ENCODE measurements at regions not wholly inside any gene's neighbourhood (a gene's known extent, or its start where the extent isn't known, plus 50 kb on each side); places are given as distances from the start of the nearest gene placed in this dataset.

DNA sequence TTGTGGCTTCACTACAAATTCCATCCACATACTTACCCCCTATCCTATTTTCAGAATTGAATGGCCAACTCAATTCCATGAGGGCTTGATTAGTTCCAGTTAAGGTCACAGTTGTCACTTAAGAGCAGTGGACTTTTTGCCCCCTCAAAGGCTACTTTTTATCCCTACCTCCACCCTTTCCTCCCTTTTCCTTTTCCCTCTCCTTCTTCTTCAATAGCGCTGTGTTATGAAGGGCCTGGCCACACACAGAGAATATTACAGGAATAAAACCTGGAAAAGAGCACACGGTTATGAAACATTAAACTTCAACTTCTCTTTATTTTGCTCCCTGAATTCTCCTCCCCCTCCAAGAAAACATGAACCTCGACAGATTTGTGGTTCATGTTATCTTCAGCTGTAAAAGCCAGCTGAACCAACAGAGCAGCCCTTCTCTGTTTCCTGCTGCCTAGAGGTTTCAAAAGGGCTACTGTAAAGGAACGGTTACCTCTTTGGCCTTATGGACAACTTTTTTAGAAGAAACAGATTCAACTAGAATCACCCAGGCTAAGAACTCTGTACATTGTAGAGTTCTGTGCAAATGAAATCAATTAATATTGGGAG, 87.0 kb upstream of the RPL34 start:
- no peak for ATAC-seq

DNA sequence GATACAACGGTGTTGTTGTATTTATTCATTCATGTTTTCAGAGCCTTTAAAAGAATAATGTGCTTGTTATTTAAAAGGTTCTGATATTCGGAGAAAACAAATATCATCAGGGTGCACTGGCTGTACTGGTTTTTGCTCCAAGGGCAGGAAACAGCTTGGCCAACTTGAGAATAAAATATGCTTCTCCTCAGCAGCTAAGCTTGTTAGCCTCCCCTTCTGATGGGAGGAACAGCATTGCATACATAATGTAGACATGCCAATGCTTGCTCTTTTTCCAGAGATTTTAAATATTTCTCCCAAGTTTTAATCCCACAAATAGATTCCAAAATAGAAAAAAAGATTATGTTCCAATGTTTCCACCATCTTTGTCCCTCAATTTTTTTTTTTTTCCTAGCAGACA, 87.6 kb upstream of the RPL34 start:
- Mint-ChIP-seq H3K27ac (no peak overlapping the region), H3K4me3 (no peak overlapping the region), H3K9me3 (no peaks in the 10 kb centered on the region), H3K27me3 (peaks cover 34% of the 10 kb centered on the region), H3K4me1 (peaks cover 8% of the 10 kb centered on the region), H3K36me3 (no peaks in the 10 kb centered on the region)
- no peak for ATAC-seq

More for the DNA sequence above, 87.0 kb upstream of the RPL34 start:
- no peaks in the 10 kb centered on the region for H3K36me3 Mint-ChIP-seq
- H3K4me1 Mint-ChIP-seq = peaks cover 2% of the 10 kb centered on the region
- H3K27me3 Mint-ChIP-seq = peaks cover 28% of the 10 kb centered on the region
- no peak overlapping the region for H3K4me3 Mint-ChIP-seq
- no peak overlapping the region for H3K27ac Mint-ChIP-seq
- no peaks in the 10 kb centered on the region for H3K9me3 Mint-ChIP-seq

DNA sequence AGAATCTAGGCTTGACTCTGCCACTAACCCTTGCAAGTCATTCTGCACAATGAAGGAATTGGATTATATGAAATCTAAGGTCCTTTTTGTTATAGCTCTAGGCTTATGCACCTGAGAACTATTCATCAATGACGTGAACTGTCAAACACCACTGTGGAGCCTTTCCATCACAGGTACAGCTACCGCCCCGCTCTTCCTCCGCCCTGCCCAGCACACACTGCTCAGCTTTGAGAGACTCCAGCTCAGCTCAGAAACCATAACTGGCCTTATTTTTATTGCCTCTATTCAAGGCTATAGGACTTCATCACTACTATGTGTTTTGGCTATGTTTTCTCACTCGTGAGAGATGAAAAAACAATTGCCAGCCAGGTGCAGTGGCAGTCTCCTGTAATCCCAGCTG, 88.2 kb upstream of the RPL34 start:
- Mint-ChIP-seq H3K4me1 (peaks cover 8% of the 10 kb centered on the region), H3K36me3 (no peaks in the 10 kb centered on the region), H3K9me3 (no peaks in the 10 kb centered on the region), H3K4me3 (no peak overlapping the region), H3K27ac (no peak overlapping the region), H3K27me3 (peaks cover 34% of the 10 kb centered on the region)
- no peak for ATAC-seq

DNA sequence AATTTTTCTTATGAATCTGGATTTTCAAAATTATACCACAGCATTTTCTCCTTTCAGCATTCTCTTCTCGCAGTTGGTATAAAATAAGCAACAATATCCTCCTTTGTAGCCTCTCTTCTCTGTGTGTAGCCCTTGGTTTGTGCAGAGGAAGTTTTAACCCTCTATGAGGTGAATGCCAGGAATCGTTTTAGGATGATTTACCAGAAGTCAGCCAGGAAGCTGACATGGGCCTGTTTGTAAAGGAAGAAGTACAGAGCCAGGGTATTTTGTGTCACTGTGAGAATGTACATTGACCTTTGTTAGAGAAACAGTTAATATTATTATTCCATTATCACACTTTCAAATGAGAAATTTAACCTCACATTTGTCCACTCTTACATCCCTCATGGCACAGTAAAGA, 88.9 kb upstream of the RPL34 start:
- Mint-ChIP-seq H3K36me3 (no peaks in the 10 kb centered on the region), H3K27ac (no peak overlapping the region), H3K4me3 (no peak overlapping the region), H3K27me3 (peaks cover 34% of the 10 kb centered on the region), H3K9me3 (no peaks in the 10 kb centered on the region), H3K4me1 (peaks cover 8% of the 10 kb centered on the region)
- ATAC-seq = no peak

DNA sequence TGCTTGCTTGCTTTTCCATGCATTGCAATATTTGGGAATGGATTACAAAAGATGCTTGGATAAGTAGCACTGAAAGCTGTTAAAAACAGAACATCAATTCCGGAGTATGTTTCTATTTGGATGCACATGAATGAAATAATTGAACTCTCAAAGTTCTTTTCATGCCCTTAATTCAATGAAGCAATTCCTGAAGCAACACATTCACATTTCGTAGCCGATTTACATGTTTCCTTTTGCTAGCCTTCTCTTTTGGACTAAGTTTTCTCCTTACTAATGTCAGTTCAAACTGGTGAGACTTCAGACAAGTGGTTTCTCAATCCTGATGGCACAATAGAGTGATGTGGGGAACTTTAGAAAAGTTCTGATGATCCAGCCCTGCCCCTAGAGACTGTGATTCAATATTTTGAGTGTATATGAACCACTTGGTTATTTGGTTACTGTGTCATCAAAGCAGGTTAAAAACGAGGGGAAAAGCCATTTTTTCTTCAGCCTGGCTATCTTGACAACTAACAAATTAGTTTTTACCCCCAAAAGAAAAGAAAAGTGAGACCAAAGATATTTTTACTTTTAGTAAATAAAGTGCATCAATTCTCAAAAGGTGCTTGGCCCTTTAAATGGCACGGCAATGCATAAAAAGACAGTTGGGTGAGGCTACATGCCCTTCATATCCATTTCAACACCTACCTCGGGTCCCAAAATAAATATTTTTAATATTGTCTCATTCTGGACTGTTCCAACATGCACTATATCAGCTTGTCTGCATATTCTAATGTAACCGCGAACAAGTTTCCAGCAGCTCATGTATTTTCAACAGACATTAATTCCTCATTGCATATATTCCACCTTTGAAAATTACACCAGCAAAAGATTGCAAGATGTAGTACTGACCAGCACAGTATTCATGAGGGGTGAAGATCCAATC, 90.1 kb upstream of the RPL34 start:
- Mint-ChIP-seq H3K4me1 (peaks cover 8% of the 10 kb centered on the region), H3K9me3 (peaks cover under 1% of the 10 kb centered on the region), H3K27ac (no peak overlapping the region), H3K36me3 (no peaks in the 10 kb centered on the region), H3K27me3 (peaks cover 34% of the 10 kb centered on the region), H3K4me3 (no peak overlapping the region)
- ATAC-seq = no peak

DNA sequence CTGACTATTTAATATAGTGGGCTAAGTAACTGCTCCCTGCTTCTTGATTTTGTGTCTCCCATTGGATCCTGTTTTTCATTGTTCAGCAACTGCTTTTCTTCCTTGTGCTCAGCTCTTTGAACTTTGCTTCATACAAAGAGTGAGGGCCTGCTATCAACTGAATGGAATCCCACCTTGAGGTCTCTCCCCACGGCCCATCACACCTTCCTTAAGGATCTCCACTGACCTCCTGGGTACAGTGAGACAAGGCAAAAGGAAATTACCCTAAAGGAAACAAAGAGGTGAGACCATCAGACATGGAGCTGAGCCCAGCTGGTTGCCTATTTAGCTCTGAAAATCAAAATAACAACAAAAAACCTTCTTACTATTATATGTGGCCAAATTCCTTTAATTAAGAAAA, 91.3 kb upstream of the RPL34 start:
- Mint-ChIP-seq H3K27ac (no peak overlapping the region), H3K9me3 (peaks cover 4% of the 10 kb centered on the region), H3K27me3 (peaks cover 34% of the 10 kb centered on the region), H3K36me3 (no peaks in the 10 kb centered on the region), H3K4me1 (peaks cover 8% of the 10 kb centered on the region), H3K4me3 (no peak overlapping the region)
- ATAC-seq = no peak

DNA sequence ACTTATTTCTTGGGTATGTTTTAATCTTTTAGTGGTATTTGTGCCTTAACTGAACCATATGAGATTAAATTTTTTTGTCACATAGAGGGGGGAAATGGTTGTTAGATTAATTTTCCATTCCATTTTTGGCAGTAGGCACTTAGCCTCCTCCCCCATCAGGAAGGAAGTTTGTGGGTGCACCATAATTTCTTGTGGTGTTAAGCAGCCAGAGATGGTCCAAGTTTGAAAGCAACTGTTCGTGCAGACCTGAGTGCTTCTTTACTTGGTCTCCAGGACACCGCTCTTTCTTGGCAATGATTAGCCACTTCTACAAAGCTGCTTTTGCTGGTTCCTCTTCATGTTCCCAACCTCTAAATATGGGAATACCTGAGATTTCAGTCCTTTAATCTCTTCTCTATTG, 92.7 kb upstream of the RPL34 start:
- Mint-ChIP-seq H3K36me3 (no peaks in the 10 kb centered on the region), H3K27me3 (peaks cover 23% of the 10 kb centered on the region), H3K4me1 (peaks cover 8% of the 10 kb centered on the region), H3K27ac (no peak overlapping the region), H3K9me3 (peaks cover 4% of the 10 kb centered on the region), H3K4me3 (no peak overlapping the region)
- ATAC-seq = no peak

DNA sequence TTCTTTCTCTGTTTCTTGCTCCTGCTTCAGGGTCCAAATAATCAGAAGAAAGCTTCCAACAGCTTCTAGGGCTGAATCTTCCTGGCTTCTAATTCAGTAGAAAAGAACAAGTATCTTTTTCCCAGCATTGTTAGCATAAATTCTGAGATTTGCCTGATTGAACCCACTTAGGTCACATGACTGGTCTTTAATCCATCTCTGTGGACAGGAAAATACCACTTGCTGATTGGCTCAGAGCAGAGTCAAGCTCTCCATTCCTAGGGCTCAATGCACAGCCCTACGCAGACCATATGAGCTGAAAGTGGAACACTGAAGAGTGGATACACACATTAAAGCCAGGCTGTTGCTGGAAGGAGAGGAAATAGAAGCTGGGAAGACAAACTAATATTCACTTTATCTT, 99.6 kb upstream of the RPL34 start:
- no peak overlapping the region for H3K4me3 Mint-ChIP-seq
- no peaks in the 10 kb centered on the region for H3K4me1 Mint-ChIP-seq
- peaks cover 4% of the 10 kb centered on the region for H3K9me3 Mint-ChIP-seq
- H3K36me3 Mint-ChIP-seq = no peaks in the 10 kb centered on the region
- no peak overlapping the region for H3K27ac Mint-ChIP-seq
- ATAC-seq = no peak
- peaks cover 30% of the 10 kb centered on the region for H3K27me3 Mint-ChIP-seq

DNA sequence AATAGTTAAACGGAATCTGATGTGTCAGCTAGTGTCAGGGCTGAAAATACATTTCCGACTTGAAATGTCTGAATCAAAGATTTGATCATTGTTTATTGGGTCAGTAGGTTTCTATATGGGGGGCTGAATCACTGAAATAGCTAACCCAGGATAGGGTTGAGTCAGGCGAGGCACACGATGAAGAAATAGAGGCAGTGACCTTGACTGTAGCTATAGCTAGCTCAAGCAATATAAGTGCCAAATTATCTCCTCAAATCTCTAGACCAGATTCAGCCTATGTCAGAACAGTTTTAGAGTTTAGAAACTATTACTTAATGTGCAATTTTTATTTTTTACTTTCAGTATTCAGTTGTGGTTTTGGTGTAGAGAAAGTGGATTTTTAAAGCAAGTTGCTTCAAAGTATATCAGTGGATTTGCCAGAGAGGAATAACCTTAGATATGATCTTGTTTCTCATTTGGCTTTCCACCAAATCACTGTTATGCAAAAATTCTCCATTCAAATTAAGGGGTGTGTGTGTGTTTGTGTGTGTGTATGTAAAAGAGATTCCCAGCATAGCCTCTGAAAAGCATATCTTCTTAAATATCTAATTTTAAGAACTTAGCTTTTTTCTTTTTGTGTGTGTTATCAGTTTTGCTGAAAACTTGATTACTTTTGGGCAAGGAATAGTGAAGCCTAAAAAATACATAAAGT, 100.3 kb upstream of the RPL34 start:
- Mint-ChIP-seq H3K4me1 (no peaks in the 10 kb centered on the region), H3K36me3 (no peaks in the 10 kb centered on the region), H3K27ac (no peak overlapping the region), H3K27me3 (peaks cover 37% of the 10 kb centered on the region), H3K9me3 (peaks cover 2% of the 10 kb centered on the region), H3K4me3 (no peak overlapping the region)
- ATAC-seq = no peak

DNA sequence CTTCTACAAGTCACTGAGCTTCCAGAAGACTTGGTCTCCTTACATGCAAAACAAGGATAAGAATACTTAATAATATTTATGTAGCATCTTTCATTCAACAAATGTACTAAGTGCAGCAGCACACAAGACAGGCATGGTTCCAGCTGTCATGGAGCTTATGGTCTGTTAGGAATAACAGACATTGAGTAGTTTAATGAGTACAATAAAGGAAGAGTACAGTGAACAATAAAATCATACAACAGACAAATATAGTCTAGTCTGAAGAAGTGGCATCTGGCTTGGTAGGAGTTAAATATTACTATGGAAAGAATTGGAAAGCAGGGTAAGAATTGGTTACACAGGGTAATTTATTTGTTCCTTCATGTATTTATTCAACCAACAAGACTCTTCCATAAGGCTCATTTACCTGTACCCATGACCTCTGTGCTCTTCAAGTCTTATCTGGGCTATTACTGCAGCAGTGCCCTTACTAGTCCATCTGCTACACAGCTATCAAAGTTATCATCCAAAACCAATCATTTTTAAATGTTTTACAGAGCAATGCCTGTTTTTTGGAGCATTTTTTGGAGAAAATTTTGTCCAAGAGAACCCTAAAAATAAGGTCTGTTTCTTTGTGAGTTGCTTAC, 101.1 kb upstream of the RPL34 start:
- ATAC-seq = no peak
- no peaks in the 10 kb centered on the region for H3K9me3 Mint-ChIP-seq
- H3K27ac Mint-ChIP-seq = no peak overlapping the region
- H3K27me3 Mint-ChIP-seq = peaks cover 40% of the 10 kb centered on the region
- no peaks in the 10 kb centered on the region for H3K4me1 Mint-ChIP-seq
- no peaks in the 10 kb centered on the region for H3K36me3 Mint-ChIP-seq
- no peak overlapping the region for H3K4me3 Mint-ChIP-seq

DNA sequence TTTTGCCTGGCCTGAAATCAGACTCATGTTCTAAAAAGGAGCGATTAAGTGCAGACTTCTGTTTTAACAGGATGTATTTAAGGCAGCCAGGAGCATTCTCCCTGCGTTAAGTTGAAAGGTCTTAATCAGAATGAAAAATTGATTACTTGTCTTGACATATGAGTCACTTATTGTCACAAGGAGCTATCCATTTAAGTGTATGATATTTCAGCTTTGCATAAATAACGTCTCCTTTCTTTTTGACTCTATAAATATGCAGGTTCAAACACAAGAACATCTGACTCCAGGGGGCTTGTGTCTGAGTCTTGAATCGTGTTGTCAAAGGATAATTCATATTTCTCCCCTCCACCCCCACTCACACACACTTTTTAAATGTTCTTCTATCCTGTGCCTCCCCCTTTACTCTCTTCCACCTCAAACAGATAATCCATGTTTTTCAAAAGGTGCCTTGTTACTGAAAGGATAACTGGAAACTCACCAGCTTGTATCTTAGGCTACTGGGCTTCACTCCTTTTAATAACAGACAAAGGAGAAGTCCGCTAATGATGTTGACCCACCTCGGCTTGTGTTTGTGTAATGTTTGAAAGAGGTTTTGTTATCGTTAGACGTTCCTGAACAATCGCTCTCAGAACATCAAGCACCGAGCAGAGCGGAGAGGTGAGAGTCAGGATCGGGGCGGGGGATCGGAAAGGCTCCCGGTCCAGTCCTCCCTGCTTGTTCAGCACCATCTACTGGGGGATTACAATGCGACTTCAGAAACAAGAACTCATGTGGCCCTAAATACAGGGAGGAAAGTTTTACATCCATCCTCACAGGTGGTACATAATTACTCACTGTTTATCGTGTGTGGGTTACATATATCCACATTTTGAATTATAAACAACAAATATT, 107.5 kb upstream of the RPL34 start:
- H3K27ac Mint-ChIP-seq = no peak overlapping the region
- ATAC-seq = no peak

DNA sequence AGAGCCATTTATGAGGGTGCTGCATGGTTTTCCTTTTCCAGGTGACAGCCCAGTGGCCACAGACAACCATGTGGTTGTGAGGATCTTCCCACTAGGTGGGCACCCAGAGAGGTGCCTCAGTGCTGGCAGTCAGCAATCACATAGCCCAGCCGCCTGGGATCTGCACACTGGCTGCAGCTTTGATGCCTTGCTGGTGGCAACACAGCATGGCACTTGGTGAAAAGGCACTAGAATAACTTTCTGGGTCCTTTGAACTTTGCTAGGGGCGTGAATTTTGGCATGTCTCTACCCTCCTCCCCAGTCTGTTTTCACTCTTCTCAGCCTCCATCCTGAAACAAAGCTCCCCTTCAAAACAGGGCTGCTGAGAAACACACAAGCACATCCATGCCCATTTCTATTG, 108.8 kb upstream of the RPL34 start:
- no peak for ATAC-seq
- Mint-ChIP-seq H3K27me3 (peaks cover 30% of the 10 kb centered on the region), H3K27ac (no peak overlapping the region), H3K9me3 (peaks cover 9% of the 10 kb centered on the region), H3K36me3 (no peaks in the 10 kb centered on the region), H3K4me3 (no peak overlapping the region), H3K4me1 (no peaks in the 10 kb centered on the region)

More for the DNA sequence above, 107.5 kb upstream of the RPL34 start:
- Mint-ChIP-seq H3K36me3 (no peaks in the 10 kb centered on the region), H3K27me3 (peaks cover 40% of the 10 kb centered on the region), H3K4me3 (no peak overlapping the region), H3K4me1 (no peaks in the 10 kb centered on the region), H3K9me3 (peaks cover under 1% of the 10 kb centered on the region)

DNA sequence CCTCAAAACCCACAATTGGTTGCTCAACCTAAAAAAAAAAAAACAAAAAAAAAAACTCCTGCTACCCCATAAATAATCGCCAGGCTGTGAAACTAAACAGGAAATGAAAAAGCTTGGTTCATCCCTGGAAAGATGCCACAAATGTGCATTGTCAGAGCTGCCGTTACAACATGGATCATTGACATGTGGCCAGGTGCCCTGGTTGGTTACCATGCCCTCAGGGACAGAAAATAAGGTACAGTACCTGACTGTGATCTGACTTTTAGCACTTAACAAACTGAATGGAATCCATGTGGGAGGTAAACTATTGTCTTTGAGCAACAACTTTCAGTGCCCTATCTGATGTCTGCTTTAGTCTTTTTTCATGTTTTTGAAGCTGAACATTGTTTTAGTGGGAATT, 118.0 kb upstream of the RPL34 start:
- no peak for ATAC-seq
- H3K27me3 Mint-ChIP-seq = no peaks in the 10 kb centered on the region
- peaks cover 14% of the 10 kb centered on the region for H3K9me3 Mint-ChIP-seq
- H3K4me3 Mint-ChIP-seq = no peak overlapping the region
- no peaks in the 10 kb centered on the region for H3K36me3 Mint-ChIP-seq
- H3K27ac Mint-ChIP-seq = no peak overlapping the region
- H3K4me1 Mint-ChIP-seq = no peaks in the 10 kb centered on the region

DNA sequence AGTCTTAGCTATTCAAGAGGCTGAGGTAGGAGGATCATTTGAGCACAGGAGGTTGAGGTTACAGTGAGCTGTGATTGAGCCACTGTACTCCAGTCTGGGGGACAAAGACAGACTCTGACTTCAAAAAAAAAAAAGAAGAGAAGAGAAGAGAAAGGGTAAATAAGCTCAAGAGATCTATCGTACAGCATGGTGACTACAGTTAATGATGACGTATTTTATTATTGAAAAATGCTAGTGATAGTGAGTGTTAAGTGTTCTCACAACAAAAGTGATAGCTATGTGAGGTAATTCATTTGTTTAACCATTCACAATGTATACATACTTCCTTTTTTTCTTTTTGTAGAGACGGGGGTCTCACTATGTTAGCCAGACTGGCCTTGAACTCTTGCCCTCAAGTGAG, 121.5 kb upstream of the RPL34 start:
- no peak overlapping the region for H3K27ac Mint-ChIP-seq
- no peaks in the 10 kb centered on the region for H3K27me3 Mint-ChIP-seq
- peaks cover 12% of the 10 kb centered on the region for H3K9me3 Mint-ChIP-seq
- H3K36me3 Mint-ChIP-seq = no peaks in the 10 kb centered on the region
- no peaks in the 10 kb centered on the region for H3K4me1 Mint-ChIP-seq
- H3K4me3 Mint-ChIP-seq = no peak overlapping the region
- no peak for ATAC-seq

DNA sequence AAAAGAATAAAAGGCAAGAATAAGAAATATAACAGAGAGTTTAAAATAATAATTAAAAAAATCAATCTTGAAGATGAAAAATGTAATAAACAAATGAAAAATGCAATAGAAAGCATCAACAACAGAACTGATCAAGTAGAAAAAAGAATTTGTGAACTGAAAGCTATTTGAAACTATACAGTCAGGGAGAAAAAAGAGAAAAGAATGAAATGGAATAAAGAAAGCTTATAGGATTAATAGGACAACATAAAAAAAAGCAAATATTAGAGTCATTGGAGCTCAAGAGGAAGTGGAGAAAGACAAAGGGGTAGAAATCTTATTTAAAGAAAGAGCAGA, 126.8 kb upstream of the RPL34 start:
- Mint-ChIP-seq H3K9me3 (peaks cover 18% of the 10 kb centered on the region), H3K36me3 (no peaks in the 10 kb centered on the region), H3K4me3 (no peak overlapping the region), H3K27ac (no peak overlapping the region), H3K27me3 (no peaks in the 10 kb centered on the region), H3K4me1 (no peaks in the 10 kb centered on the region)
- ATAC-seq = no peak

All from stimulated activated memory B cell treated with anti-CD40 and anti-IgM and Interleukin-4, amounts not matched to agents 10 μg/mL and 1 μg/mL and 100 μg/mL, for 72 hours (primary cell).